NCI-H345 (cell line): ENCODE measurements at regions not wholly inside any gene's neighbourhood (a gene's known extent, or its start where the extent isn't known, plus 50 kb on each side); places are given as distances from the start of the nearest gene placed in this dataset.
"Not testable (repeated sequence)": the region's sequence is repeated elsewhere in the genome, so short reads cannot be mapped to it uniquely, and the experiment has no call there.

Experiments used
- DNase-seq: peaks from one replicate; lab custom pipeline; 2025; lab: John Stamatoyannopoulos, UW

DNA sequence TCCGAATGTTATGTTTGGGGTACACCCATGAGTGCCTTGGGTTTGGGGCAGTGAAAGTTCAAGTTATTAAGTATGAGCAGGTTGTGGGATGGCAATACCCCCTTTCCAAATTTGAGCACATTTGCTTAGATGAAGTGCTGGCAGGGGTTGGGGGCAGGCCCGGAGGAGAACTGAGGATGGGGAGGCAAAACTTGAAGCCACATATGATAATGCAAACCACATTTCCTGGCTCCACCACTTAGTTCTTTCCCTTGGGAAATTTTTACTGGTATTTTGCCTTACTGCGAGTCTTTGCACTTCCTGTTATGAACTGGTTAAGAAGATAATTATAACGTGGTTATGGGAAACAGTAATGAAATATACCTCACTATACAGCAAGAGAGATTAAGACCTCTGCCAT, 336.0 kb upstream of the ONECUT1 start:
- no peak for DNase-seq

DNA sequence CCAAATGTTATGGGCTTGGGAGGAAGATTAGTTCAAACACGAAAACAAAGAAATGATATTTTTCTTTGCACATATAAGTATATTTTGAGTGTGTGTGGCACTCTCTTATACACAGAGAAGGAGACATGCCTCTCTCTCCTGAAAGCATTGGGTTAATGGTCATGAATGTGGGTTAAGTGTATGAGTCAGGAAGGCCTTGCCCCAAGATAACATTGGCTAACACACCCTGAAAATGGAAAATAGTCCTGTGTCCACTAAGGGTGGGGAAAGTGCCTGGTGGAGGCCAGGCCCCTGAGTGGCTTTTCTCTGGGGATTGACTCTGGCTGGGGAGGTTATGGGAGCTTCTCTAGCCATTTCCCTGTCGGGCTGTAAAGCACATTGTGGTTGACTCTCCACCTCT, 332.7 kb upstream of the ONECUT1 start:
- DNase-seq: no peak

DNA sequence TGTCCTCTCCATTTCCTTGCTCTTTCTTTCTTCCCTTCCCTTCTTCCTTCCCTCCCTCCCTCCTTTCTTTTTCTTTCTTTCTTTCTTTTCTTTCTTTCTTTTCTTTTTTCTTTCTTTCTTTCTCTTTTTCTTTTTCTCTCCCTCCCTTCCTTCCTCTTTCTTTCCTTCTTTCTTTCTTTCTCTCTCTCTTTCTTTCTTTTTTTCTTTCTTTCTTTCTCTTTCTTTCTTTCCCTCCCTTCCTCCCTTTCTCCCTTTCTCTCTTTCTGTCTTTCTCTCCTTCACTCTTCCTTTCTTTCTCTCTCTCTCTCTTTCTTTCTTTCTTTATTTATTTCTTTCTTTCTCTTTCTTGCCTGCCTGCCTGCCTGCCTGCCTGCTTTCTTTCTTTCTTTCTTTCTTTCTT, 326.8 kb upstream of the ONECUT1 start:
- DNase-seq: not testable (repeated sequence)

DNA sequence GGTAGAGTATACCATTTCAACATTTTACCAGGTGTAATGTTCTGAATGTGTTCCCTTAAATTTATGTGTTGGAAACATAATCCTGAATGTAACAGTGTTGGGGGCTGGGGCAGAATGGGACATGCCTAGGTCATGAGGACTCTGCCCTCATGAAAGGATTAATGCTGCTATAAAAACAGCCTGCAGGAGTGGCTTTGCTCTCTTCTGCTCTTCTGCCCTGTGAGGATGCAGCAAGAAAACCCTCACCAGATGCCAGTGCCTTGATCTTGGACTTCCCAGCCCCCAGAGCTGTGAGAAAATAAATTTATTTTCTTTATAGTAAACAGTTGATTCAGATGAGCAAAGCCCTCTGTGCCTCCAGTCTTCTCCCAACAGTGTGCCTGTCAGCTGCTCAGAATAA, 326.0 kb upstream of the ONECUT1 start:
- no peak for DNase-seq

DNA sequence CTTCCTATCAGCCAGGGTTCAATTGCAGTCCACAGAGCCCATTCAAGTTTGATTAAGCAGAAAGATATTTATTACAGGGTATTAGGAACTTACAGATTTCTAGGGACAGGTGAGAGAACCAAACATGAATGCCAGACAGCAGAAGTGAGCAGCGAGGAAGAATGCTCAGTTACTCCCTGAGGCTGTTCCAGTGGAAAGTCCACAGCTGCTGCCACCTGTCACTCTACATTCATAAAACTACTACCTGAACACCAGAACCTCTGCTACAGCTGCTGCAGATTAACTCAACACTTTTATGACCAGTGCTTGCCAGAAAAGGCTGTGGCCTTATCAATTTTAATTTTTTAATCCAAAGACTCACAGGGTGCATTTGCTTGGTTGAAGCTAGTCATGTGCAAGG, 325.4 kb upstream of the ONECUT1 start:
- no peak for DNase-seq

DNA sequence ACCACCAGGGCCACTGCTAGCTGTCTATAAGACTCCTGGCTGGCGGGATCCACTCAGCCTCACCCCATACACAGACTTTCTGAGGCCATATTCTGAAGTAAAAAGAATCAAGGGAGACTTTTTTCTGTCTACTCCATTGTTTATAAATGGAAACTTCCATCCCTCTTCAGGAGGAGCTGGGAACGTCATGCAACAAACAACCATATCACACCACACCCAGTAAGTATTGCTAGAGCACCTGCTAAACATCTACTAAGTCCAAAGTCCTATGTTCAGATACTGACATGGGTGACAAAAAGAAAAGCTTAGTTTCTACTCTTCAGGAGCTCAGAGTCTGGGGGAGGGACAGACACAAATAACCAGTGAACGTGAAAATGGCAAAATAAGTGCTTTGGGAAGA, 324.8 kb upstream of the ONECUT1 start:
- no peak for DNase-seq

DNA sequence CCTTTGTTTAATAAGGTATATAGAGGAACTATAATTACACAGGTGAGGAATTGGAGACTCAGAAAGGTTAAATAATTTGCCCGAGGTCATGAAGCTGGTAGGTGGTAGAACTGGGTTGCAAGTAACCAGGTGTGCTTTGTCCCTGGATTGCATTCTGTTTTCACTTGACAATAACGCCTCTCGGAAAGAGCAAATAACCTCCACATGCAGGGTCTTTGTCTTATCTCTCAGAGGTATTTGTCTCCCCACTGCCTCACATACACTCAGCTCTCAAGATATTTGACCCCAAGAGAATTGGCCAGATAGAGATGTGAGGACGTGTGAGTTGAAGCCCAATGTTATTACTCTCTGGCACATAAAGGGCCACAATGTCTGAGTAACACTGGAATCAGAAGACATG, 320.9 kb upstream of the ONECUT1 start:
- DNase-seq: peak; percentile 18

DNA sequence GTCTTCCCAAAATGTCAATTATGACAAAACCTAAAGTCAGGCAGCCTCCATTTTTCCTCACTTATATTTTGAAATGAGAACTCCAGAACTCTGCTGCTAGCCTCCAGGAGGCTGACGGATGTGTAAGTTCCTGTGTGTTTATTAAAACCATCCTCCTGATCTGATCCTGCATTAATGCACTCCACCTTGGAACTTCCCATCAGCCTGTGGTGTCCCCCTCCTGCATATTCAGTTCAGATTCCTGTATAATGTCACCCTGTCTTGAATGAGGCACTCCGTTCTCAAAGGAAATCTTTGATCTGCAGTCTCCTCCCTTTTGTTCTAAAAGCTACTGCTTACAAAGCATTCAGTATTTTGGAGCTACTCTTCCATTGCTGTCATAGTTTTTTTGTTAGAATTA, 318.2 kb upstream of the ONECUT1 start:
- no peak for DNase-seq

DNA sequence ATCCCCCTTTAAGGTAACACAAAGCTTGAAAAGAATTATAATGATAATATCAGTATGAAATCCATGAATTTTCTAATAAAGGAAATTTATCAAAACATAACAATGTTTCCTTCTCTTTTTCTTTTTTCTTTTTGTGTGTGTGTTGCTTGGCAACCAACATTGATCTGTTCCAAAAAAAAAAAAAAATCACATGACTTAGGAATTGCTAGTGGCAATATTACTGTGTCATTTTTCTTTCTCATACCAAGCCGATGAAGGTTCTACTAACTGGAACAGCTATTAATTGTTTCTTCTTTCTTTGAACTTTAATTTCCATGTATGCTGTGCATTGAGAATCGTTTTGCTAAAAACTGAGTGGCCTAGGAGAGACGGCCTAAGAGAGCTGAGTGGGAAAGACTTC, 317.7 kb upstream of the ONECUT1 start:
- DNase-seq: no peak

DNA sequence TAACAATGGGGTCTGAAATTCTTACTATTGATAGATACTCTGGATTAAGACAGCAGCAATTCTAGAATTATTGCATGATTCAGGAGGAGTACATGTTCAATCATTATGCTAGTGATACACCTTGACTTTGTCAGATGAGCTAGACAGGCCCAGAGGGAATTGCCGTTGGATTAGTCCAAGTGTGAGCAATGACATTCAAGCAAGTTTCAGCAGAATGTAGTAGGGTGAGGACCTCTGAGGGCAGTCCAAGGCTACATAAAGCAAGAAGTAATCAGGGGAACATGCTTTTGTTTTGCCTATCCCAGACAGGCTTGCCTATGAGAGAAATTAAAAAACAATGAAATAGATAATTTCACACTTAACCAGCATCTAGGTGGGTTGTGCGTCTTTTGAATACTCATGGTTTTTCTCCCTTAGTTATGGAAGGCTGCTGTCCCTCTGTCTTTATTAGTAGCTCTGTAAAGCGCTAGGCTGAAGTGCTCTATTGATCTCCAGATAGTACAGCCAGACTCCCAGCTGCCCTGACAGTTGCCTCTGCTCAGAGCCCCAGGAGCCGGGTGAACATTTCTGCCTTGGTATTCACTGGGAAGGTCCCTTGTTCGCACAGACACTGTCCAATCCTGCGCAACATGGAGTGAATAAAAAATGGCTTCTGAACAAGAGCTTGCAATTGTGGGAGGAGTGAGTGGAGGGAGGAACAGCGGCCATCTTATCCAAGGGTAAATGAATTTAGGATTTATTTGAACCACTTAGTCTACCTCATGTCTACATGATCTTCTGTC, 316.6 kb upstream of the ONECUT1 start:
- no peak for DNase-seq

DNA sequence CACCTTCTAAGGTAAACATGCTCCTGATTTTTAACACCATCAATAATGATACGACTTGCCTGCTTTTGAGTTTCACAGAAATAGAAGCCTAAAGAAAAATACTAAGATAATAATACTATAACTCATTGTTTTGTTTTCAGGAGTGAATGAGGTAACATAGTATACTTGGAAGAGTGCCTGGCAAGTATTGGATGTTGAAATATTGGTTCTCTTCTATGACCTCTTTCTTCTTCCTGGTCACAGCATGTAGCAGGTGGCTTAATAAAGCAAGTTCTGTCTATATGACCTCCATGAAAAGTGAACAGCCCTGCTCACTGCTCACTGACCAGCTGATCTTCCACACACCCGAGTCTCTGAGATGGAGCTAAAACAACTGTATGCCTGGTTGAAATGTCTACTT, 312.3 kb upstream of the ONECUT1 start:
- DNase-seq: no peak

DNA sequence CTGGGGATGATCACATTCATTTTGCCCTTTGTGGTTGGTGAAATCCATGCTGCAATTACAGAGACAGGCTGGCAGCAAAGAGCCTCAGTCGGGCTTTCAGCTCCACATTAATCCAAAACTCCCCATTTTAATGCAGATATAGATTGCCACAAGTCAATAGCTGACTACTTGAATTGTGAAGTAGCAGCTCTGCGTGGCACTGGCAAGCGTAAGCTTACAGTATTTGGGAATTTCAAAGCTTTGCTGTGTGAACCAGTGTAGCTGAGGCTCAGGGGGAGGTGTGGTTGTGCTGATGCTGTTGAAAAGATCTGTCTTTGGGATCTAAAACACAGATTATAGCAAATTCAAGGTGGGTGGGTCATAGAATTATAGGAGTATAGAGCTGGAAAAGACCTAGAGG, 290.3 kb upstream of the ONECUT1 start:
- no peak for DNase-seq

DNA sequence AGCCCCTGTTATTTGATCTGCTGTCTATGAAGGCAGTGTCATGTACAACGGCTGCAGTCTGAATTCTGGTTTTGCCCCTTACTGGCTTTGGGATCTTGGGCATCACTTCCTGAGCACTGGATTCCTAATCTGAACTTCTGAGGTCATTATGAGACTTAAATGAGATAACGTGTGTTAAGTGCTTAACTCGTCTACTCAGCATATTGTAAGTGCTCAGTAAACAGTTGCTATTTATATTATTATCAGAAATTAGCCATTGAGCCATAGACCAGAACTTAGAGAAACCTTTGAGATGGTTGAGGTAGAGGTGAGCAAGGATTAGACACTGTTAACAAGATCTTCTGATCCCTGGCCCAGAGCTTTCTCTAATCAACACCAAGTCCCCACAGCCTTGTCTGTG, 284.1 kb upstream of the ONECUT1 start:
- no peak for DNase-seq

DNA sequence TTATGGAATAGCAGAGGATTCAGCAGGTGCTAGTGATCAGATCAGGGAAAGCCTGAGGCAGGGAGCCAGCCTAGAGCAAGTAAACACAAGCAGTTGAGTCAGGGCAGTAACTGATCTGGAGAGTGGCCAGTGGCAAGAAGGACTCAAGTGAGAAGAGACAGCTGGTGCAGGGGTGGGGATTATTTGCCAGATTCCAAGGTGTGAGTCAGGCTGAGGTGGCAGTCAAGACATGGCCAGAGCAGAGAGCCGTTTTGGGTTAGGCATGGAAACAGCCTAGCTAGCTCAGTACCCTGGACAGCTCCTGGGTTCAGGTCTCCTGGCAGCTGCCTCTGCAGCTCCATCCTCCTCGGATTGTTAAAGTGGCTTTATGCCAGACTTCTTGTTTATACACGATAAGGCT, 281.9 kb upstream of the ONECUT1 start:
- DNase-seq: peak; percentile 20

DNA sequence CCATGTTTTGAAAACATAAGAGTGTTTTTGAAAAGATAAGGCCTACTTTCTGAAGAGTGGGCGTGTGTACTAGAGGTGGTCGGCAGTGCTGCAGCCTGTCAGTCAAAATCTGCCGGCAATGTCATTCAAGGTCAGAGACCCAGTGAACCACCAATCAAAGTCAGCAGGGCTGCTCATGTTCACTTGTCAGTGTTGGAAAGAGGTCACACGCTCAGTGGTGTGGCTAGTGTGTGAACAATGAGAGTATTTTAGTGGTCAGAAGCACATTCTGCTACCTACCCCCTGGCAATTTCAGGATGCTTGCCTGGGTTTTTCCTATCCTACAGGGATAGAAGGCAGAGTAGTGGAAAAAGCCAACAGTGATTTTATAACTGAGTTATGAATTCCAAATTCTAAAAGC, 278.5 kb upstream of the ONECUT1 start:
- DNase-seq: no peak

DNA sequence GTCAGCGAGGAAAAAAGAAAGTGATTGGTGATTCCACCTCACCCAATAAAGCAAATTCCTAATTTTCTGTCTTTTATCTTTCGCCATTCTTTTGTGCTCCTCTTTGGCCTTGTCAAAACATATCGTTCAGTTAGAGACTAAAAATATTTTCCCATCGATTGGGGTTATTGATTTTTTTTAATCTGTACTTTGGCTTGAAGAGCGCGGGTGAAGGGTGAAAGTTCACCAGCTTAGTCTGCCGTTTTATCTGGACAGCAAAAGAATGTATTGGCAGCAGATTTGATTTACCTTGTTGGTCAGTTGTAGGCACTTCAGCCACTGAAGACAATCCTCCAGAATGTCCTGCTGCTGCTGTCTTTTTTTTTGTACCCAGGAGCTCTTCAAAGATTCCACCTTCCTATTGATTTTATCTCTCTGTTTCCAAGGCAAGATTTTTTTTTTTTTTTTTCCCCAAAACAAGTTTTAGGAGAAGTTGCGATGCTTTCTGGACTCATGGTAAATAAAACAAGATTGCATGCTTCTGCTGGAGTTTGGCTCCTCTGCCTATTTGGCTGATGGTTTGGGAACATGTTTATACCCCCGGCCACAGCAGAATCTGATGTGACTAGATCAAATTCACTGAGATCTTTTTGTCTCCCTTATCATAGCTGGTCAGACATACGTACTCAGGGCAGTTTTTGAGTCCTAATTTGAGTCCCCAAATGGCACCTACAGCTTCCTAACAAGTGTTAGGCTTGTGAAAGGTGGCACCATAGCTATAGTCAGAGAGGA, 269.3 kb upstream of the ONECUT1 start:
- no peak for DNase-seq

DNA sequence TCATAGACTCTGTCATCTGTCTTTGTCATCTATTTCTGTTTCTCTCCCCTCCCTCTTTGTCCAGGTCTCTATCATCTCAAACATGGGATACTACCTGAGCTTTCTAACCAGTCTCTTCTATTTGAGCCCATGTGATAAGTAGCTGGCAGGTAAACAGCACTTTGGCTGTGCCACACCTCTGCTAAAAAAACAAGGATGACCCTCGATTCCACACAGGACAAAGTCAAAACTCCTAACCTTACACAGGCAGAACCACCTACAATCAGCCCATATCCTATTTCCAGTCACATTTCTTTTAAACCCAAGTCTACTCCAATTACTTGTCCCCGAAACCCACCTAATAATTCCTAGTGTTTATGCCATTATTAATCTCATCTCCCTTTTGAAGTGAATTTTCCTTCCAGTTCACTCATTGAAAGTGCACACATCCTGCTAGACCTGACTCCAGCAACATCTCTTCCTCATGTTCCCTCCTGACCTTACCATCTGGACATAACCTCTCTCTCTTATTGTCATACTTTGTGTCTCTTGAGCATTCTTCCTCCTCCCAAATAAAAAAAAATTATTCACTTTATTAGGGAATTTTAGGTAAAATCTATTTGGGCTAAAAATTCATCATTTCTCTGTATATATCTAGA, 256.1 kb upstream of the ONECUT1 start:
- DNase-seq: no peak

DNA sequence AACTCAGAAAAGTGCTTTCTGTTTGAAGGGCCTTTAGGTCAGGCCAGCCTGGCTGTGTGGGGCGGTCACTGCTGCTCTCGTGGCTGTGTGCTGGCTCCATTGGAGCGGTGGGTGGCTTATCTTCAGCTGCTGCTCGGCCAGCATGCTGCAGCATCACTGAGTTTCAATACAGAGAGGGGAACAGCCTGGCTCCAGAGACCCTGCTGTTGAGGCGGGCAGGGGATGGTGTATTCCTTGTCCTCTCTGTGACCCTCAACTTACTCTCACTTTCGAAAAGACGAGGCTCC, 248.5 kb upstream of the ONECUT1 start:
- DNase-seq: no peak

DNA sequence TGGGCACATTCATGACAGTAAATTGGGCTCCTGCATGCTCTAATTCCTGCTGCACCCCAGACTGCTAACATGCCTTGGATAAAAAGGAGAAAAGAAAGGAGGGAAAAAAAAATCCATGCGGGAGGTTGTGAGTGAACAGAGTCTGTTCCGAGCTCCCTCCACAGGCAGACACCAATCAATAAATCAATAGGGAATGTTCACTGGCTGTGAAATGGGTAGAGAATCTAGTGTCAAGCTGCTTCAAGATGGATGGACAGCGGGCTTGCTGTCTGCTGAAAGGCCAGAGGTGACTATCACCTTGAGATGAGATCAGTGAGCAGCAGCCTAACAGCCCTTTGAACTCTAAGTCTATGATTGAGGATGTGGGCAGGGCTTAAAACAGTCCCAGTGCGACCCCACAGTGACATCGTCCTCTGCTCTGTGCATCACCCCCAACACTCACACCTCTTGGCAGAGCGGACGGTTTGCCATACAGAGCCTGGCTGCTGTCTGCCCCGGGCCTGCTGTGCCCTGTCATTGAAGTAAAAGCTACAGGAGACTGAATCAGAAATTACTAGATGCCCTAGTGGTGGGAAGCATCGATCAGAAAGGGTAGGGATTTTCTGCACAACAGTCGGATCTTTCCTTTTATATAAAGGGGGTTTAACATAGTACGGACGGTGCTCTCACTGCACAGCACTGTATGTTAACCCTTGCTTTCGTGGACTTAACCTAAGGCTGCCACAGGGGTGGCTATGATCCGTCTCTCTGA, 247.9 kb upstream of the ONECUT1 start:
- no peak for DNase-seq

DNA sequence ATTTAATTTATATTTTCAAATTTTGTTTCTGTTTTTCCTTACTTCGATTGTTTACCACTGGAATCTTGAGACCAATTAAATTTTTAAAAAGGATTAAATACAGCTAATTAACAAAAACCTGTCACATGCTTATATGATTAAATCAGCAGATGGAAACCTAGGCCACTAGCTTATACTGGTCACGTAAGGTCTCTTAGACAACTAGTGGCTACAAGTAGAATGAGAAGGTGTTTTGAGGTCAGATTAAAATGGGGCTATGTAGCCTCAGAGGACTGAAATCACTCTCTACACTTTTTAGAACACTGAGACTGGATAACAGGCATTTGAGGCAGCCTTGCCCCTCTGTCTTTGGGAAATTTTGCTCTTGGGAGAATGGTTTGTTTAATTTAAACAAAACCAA, 246.5 kb upstream of the ONECUT1 start:
- DNase-seq: no peak

DNA sequence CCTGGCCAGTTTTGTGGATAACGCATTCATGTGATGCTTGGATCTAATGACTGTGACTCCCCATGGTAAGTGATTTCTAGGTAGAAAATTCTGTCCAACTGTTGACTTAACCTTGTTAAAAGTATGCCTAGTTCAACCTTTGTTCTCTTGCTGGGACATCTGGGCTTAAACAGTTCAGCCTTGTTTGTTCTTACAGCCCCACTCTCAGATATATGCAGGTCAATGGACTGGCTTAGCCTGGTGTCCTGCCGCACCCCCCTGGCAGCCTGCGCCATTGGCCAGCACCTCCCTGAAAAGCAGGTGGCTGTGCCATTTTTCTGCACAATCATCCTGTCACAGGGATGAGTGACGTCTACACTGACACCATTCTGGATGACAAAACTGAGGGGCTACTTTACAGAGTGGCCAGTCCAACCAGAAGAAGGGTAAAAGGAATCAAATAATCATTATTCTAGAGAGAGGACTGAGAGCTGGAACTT, 244.7 kb upstream of the ONECUT1 start:
- no peak for DNase-seq

DNA sequence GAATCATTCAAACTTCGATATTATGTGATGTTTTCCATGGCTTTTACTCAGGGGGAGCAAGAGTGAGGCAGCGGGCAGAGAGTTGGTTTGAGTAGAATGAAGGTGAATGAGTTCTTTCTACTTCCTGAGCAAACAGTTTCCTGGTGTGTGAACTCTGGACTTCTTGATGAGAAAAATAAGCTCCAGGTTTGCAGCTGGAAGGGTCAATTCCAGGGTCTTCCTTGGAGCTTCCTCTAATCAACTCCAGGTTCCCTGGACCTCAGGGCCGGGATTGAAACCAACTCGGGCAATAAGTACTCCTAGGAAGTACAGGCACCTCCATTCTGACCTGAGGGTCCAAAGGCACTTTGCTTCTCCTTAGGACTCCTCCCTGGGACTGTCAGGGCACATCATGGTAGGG, 243.6 kb upstream of the ONECUT1 start:
- no peak for DNase-seq

DNA sequence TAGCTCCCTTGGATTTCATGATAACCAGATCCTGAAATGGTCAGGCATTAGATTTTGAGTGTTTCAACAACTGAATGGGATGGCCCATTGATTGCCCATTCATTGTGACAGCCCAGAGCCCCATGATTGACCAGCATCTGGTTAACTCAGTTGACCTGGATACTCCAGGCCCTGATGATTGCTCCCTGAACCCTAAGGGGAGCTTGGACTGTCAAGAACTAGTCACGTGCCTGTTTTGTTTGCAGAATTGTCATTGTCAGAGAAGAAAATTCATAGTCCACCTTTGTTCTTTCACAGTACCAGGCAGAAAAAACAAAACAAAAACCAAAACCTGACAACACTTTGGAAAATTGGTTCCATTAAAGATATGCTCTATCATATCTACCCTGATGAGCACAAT, 241.3 kb upstream of the ONECUT1 start:
- peak; percentile 3 for DNase-seq
